ENCODE measurements at regions not wholly inside any gene's neighbourhood (a gene's known extent, or its start where the extent isn't known, plus 50 kb on each side); places are given as distances from the start of the nearest gene placed in this dataset.
"Not testable (repeated sequence)": the region's sequence is repeated elsewhere in the genome, so short reads cannot be mapped to it uniquely, and the experiment has no call there.

- H3K9me3 ChIP-seq: no peaks in the 10 kb centered on the region
- no peak overlapping the region for H3K27ac ChIP-seq
- no peak overlapping the region for H3K4me3 ChIP-seq
- FAIRE-seq: no peak
- H3K4me2 ChIP-seq: no peak overlapping the region
- H3K4me1 ChIP-seq: no peaks in the 10 kb centered on the region
- POLR2A ChIA-PET: no interaction called here
- CTCF ChIA-PET: no interaction called here
- WGBS (ENCODE audit: missing lambda C conversion rate): 75% methylated on average over 6 of the region's 7 CpGs
- ATAC-seq: no peak
- DNase-seq (ENCODE audit: low read depth in 1 of 2, low spot score in 1 of 2): no peak
- no peak for TF ChIP-seq HMGXB4 (CRISPR knock-in tag; IDR thresholded peaks at IDR 0.05; ENCODE audit: borderline replicate concordance)
- TF ChIP-seq HOXB5 (CRISPR knock-in tag; IDR thresholded peaks at IDR 0.05): no peak
- no peak for TF ChIP-seq KDM5A (IDR thresholded peaks at IDR 0.05)
- no peak for TF ChIP-seq ELK1 (IDR thresholded peaks at IDR 0.05; ENCODE audit: low read depth, low read length)
- no peak for TF ChIP-seq MYC (IDR thresholded peaks at IDR 0.05; ENCODE audit: borderline replicate concordance, low read length)
- no peak for TF ChIP-seq RAD21 (conservative IDR thresholded peaks at IDR 0.05 in 1 of 2, IDR thresholded peaks at IDR 0.05 in 1 of 2)
- no peak for TF ChIP-seq CEBPB (IDR thresholded peaks at IDR 0.05)
- no peak for TF ChIP-seq CTCF (IDR thresholded peaks at IDR 0.05)
- no peak for TF ChIP-seq CHD4 (IDR thresholded peaks at IDR 0.05; ENCODE audit: borderline replicate concordance)
- no peak for TF ChIP-seq RCOR1 (IDR thresholded peaks at IDR 0.05; ENCODE audit: low read depth, low read length)
- TF ChIP-seq HOXB13 (CRISPR knock-in tag; IDR thresholded peaks at IDR 0.05; ENCODE audit: low read depth): no peak
- TF ChIP-seq ZNF302 (CRISPR knock-in tag; IDR thresholded peaks at IDR 0.05): no peak
- TF ChIP-seq EHMT2 (IDR thresholded peaks at IDR 0.05; ENCODE audit: low read depth): no peak
- no peak for TF ChIP-seq JUNB (IDR thresholded peaks at IDR 0.05)
- TF ChIP-seq CBX8 (IDR thresholded peaks at IDR 0.05): no peak
- no peak for TF ChIP-seq NFE2L2 (conservative IDR thresholded peaks at IDR 0.05; ENCODE audit: low read length)
- no peak for TF ChIP-seq SREBF2 (IDR thresholded peaks at IDR 0.05)
- TF ChIP-seq TFCP2L1 (CRISPR knock-in tag; IDR thresholded peaks at IDR 0.05): no peak
- no peak for TF ChIP-seq EP300 (IDR thresholded peaks at IDR 0.05)
- TF ChIP-seq SMC3 (IDR thresholded peaks at IDR 0.05): no peak
Observed at GRCh38 chrX:129086802-129087201, 436.5 kb downstream of the SMARCA1 start.

GRCh38 chrX:129084291-129084690 lies 439.0 kb downstream of the SMARCA1 start:
- POLR2A ChIA-PET; H3K27ac ChIP-seq; H3K4me3 ChIP-seq; ATAC-seq; H3K4me2 ChIP-seq; CTCF ChIA-PET; H3K9me3 ChIP-seq; DNase-seq (ENCODE audit: low read depth in 1 of 2, low spot score in 1 of 2); FAIRE-seq; H3K4me1 ChIP-seq: not testable (repeated sequence)
- WGBS (ENCODE audit: missing lambda C conversion rate): 43% methylated on average over 3 of the region's 3 CpGs

All from A549 (cell line).